Superior temporal gyrus (tissue), 1 donor: ENCODE measurements at regions not wholly inside any gene's neighbourhood (a gene's known extent, or its start where the extent isn't known, plus 50 kb on each side); places are given as distances from the start of the nearest gene placed in this dataset.
"Not testable (repeated sequence)": the region's sequence is repeated elsewhere in the genome, so short reads cannot be mapped to it uniquely, and the experiment has no call there.

Source experiments
- DNase-seq: peaks from one replicate; pipeline ENCODE4 v3.0.0-alpha.2; 2016; ENCODE audit errors: extremely low spot score

GRCh38 chr5:32842813-32843530 is 131.9 kb downstream of the NPR3 start:
- no peak for DNase-seq

- DNase-seq: peak; percentile 12
Measured at GRCh38 chr5:32843531-32843895, 132.4 kb downstream of the NPR3 start.

- no peak for DNase-seq
Measured at GRCh38 chr5:32845171-32845570, 134.1 kb downstream of the NPR3 start.

- DNase-seq: no peak
Measured at GRCh38 chr5:32848120-32848519, 137.0 kb downstream of the NPR3 start.

- DNase-seq: no peak
Measured at GRCh38 chr5:32848681-32849080, 137.6 kb downstream of the NPR3 start.

GRCh38 chr5:32850817-32851496 is 139.8 kb downstream of the NPR3 start:
- no peak for DNase-seq

- no peak for DNase-seq
Measured at GRCh38 chr5:32851559-32852173, 140.5 kb downstream of the NPR3 start.

GRCh38 chr5:32852535-32852934 is 141.4 kb downstream of the NPR3 start:
- no peak for DNase-seq

- DNase-seq: no peak
Measured at GRCh38 chr5:32852976-32853375, 141.9 kb downstream of the NPR3 start.

GRCh38 chr5:32854473-32854872 is 143.4 kb downstream of the NPR3 start:
- no peak for DNase-seq

- no peak for DNase-seq
Measured at GRCh38 chr5:32859211-32859641, 148.1 kb downstream of the NPR3 start.

GRCh38 chr5:32865475-32865874 is 154.4 kb downstream of the NPR3 start:
- no peak for DNase-seq

- DNase-seq: no peak
Measured at GRCh38 chr5:32866138-32866537, 155.0 kb downstream of the NPR3 start.

GRCh38 chr5:32869216-32869615 is 158.1 kb downstream of the NPR3 start:
- DNase-seq: no peak

GRCh38 chr5:32876791-32877190 is 165.7 kb downstream of the NPR3 start:
- no peak for DNase-seq

GRCh38 chr5:32879364-32879763 is 168.2 kb downstream of the NPR3 start:
- DNase-seq: not testable (repeated sequence)

GRCh38 chr5:32880796-32881195 is 169.7 kb downstream of the NPR3 start:
- no peak for DNase-seq

GRCh38 chr5:32887390-32887789 is 176.3 kb downstream of the NPR3 start:
- DNase-seq: no peak

GRCh38 chr5:32889078-32889477 is 178.0 kb downstream of the NPR3 start:
- no peak for DNase-seq

GRCh38 chr5:32903613-32904012 is 192.5 kb downstream of the NPR3 start:
- DNase-seq: no peak

GRCh38 chr5:32908641-32909040 is 197.5 kb downstream of the NPR3 start:
- no peak for DNase-seq

- DNase-seq: no peak
Measured at GRCh38 chr5:32909207-32909606, 198.1 kb downstream of the NPR3 start.

GRCh38 chr5:32916648-32917047 is 205.5 kb downstream of the NPR3 start:
- no peak for DNase-seq
